NCI-H510A treated with DMSO at 0.1 percent for 48 hours (cell line): ENCODE measurements at regions not wholly inside any gene's neighbourhood (a gene's known extent, or its start where the extent isn't known, plus 50 kb on each side); places are given as distances from the start of the nearest gene placed in this dataset.

Experiments
- DNase-seq: peaks from one replicate; lab custom pipeline; 2025; lab: John Stamatoyannopoulos, UW

DNA sequence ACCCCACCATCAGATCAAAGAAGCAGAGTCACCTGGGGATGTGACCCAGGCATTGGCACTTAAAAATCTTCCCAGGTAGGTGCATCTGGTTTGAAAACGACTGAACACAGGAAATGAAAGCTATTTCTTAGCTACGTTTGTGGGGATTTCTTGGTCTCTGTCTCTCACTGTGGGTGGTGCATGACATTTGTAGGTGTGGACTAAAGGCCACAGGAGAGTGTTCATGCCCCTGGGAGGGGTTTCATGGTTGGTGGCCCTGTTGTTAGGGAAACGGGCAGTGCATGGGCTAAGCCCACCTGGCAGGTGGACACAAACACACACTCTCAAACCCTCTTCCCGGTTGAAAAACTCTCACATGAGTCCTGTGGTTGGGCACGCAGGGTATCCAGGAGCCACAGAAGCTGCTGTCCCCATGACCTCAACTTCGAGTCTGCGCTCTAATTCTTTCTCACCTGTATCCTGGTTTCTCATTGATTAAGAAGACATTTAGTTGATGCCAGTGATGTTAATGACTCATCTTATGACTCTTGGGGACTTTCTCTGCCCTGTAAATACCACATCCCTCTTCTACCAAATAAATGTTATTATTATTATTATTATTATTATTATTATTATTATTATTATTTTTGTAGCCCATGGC, 119.4 kb downstream of the MRPS6 start:
- DNase-seq: no peak

DNA sequence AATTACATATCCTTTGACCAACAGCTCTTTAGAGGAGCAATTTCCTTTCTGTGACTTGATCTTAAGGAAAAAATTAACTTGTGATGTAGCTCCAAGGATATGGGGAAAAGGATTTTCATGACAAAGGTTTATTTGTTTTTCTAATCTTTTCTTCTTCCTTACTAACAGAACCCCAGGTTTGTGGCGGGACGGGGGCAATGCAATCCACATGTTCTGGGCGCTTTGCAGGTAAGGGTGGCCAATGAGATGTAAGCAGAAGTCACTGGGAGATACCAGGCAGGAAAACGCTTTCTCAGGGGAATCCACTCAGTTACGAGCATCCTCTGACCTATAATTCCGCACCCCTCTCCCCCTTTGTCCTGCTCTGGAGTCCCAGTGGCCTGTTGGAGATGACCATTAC, 122.0 kb downstream of the MRPS6 start:
- no peak for DNase-seq

DNA sequence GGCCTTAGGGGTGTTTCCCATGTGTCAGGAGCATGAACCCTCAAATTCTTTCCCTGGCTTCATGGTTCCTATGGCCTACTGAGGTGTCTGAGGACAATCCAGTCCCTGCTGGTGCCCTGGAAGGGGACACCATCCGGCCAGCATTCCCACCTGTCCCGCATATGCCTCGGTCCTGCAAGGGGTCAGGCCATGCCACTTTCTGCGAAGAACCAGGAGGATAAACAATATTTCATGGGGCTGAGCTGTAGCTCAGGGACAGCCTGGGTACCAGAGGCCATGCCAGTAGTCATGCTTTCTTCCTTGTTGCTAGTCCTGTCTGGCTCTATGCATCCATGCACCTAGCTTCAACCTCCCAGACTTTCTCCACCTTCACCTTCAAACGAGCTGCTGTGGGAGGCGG, 123.6 kb downstream of the MRPS6 start:
- no peak for DNase-seq

DNA sequence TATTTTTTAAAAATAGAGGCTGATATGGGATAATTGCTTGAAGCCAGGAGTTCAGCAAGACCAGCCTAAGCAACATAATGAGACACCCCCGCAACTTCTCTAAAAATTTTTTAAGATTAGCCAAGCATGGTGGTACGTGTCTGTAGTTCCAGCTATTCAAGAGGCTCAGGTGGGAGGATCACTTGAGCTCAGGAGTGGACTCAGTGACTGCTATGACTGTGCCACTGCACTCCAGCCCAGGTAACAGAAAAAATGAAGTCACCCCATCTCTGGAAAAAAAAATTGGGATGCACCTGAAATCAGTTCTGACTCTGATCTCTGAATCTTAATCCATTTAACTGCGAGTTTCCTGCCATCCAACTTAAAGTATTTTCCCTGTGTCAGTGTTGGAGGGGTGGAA, 124.2 kb downstream of the MRPS6 start:
- DNase-seq: no peak

DNA sequence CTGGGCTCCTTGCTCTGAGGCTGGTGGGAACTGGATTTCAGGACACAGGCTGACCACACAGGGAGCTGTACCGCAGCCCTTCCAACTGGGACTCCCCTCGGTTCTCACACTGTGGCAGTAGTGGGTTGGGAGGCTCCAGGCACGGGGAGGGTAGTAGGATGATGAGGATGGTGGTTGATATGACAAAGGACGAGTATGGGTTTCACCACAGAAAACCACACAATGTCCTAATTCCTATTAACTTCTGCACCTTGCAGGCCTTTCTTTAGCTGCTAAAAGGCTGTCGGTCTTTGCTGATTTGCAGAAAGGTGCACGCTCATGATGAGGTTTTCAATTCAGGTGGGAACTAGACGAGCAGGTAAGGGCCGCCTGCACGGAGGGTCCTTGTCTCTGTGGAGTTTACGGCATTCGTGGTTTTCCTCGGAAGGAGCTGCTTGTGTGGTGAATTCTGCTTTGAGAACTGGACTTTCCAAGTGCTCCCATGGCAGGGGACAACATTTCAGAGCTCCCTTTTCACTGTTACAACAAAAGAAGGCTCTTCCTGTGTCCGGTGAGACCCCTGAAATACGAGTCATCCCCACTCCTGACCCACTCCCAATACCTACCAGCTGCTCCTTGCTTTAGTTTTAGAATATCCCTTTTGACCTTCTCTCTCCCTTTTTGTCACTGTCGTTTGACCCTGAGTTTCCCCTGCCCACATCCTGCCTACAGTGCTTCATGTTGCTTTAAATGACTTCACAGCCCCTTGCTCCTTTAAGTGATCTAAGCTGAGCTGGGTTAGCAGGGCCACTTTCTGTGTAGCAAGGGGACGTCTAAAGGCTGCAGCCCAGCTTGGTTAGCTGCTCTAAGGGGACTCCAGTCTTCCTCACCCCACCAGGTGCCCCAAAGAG, 125.1 kb downstream of the MRPS6 start:
- DNase-seq: no peak

DNA sequence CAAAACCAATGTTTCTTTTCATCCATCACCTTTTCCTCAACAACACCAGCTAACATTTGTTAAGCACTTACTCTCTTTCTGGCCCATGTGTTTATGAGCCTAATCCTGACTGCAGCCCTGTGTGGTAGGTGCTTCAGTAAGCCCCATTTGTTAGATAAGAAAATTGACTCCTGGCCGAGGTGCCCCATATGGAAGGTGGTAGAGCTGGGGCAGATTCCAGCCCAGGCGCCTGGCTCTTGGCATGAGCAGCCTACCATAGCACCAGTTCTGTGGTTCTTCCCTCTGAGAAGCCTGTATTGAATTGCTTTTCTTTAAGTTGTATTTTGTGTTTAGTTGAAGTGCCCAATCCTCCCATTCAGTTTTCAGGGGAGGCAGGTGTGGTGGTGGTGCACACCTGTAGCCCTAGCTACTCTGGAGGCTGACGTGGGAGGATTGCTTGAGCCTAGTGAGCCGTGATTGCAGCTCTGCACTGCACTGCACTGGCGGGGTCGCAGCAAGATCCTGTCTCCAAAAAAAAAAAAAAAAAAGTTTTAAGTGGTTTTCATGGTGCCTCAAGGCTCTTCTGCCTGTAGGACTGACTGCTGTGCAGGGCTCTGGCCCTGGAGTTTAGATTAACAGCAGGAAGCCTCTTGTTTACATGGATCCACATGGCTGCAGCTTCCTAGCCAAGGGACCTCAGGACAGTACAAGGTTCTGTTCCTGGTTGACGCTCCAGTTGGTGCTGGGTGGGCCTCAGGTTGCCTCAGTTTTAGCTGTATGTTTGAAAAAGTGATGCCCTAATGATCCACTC, 125.9 kb downstream of the MRPS6 start:
- no peak for DNase-seq

DNA sequence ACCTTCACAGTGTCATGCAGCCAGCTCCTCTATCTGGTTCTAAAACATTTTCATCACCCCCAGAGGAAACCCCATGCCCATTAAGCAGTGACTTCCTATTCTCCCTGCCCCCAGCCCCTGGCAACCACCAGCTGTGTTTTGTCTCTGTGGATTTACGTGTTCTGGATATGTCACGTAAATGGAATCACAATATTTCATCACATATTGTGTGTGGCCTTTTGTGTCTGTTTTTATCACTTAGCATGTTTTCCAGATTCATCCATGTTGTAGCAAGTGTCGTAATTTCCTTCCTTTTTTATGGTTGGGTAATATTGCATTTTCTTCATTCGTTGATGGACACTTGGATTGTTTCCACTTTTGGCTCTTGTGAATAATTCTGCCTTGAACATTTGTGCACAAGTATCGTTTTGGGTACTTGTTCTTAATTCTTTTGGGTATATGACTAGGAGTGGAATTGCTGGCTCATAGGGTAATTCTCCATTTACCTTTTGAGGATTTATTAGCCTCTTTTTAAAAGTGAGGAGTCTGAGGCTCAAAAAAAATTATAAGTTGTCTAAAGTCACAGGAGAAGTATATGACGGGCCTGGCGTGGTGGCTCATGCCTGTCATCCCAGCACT, 127.0 kb downstream of the MRPS6 start:
- DNase-seq: no peak

DNA sequence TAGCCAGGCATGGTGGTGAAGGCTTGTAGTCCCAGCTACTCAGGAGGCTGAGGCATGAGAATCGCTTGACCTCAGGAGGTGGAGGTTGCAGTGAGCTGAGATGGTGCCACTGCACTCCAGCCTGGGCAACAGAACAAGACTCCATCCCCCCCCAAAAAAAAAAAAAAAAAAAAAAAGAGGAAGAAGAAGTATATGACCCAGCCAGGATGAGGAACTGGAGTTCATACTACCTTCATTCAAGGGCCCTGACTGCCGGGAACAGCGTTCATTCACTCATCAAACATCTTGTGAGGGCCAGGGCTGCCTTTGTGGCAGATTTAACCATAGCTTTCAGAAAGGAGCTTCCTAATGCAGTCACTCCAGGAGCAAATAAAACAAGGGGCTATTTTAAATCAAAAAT, 127.6 kb downstream of the MRPS6 start:
- no peak for DNase-seq

DNA sequence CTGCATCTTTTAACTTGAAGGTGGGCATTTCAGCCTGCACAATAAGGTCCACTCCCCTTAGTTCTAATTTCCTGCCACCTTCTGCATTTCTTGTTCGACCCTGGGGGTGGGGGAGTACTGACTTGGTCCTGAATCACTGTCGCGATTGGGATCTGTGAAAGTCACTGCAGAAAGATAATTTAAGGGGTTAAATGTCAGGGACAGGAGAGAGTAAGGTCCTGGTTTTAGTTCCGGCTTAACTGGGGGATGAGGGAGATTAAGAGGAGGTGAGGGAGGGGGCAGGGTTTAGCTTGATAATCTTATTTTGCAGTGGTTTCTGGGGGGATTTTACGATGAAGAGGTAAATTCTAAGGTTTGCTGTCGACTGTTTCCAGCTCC, 128.1 kb downstream of the MRPS6 start:
- no peak for DNase-seq

DNA sequence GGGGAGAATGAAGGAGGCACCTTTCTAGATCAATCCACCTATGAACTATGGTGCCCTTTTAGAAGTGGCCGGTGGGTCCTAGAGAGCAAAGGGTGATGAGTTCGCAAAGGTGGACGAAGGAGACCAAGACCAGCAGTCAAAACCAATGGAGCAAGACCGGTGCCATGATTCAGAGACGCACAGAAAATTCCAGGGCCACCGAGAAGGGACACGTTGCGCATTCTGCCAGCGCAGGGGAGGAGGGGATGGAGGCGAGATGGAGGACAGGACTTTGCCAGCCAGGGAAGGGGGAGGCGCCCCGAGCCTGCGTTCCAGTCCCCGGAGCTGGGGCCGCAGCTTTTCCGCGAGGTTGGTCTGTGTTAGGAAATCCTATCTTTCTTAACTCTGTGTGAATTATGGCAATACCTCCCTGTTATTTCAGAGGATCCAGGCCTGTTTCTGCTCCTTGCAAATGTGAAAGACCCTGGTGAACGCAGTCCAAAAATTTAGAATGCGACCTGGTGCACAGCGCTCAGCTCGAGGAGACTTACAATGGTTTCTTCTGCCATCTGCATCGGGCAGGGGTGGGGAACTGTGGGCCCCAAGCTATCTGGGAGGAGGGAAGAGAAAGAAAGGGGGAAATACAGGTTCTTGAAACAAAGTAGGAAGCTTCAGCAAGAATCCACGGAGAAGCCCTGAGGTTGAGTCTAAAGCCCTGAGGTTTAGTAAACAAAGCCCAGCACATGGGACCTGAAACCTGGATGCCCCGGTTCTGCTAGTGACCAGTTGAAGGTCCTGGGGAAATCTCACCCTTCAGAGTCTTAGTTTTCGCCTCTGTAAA, 129.4 kb downstream of the MRPS6 start:
- DNase-seq: no peak

DNA sequence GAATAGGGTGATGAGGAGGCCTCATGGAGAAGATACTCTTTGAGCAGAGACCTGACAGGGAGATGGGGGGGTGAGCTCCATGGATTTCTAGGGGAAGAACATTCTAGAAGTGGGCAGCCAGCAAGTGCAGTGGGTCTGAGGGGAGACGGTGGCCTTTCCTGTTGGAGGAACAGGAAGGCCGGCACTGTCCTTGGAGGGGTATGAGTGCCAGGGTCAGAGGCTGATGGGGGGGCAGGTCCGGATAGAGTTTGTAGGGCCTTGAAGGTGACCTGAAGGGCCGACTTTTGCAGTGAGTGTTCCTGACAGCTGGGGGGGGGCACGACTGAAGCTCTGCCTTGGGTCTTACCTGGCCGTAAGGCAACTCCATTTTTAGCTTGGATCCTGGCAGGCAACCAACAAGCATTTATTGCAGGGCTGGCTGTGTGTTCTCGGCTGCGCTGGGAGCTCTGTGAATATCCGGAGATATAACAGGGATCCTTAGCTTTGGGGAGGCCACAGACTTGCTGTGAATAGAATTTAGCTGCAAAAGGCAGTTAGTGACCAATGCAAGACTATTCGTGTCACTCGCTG, 130.6 kb downstream of the MRPS6 start:
- no peak for DNase-seq

DNA sequence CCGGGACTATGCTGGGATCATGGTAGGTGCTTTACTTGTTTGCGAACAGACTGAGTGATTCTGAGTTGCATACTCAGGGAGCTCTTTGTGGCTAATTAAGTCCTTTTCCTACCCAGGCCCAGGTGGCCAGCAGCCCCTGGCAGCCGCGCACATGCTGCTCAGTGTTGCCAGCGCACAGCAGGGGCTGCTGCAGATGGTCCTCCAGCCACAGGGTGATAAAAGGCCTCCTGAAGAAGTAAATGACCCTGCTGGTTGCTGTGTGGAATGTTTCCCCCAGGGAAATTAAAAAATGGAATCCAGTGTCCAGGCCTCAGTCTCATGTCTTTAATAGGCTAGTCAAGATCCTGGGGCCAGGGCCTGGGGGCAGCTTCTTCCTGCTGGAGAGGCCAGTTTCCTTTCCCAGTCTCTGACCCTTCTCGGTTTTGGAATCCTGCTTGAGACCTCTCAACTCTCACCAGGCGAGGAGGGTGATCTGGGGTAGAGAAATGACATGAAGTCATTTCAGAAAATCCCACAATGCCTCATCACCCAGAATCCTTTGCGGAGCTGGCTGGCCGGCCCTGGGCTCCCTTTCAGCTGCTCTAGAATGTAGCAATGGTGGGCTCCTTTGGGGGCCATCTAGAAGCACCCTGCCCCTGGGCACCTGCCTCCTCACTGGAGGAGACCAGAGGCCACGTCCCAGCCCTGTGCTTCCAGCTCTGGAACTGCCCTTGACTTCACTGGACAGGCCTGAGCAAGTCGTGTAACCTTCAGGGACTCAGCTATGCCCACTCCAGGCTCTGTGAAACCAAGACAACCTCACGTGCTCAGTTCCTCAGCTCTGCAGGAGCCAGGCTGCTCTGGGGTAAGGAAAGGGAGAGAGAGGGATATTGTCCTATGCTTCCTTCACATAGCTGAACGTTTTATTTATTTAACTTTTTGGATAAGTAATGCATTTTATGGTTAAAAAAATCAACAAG, 131.4 kb downstream of the MRPS6 start:
- peak; percentile 35 for DNase-seq

DNA sequence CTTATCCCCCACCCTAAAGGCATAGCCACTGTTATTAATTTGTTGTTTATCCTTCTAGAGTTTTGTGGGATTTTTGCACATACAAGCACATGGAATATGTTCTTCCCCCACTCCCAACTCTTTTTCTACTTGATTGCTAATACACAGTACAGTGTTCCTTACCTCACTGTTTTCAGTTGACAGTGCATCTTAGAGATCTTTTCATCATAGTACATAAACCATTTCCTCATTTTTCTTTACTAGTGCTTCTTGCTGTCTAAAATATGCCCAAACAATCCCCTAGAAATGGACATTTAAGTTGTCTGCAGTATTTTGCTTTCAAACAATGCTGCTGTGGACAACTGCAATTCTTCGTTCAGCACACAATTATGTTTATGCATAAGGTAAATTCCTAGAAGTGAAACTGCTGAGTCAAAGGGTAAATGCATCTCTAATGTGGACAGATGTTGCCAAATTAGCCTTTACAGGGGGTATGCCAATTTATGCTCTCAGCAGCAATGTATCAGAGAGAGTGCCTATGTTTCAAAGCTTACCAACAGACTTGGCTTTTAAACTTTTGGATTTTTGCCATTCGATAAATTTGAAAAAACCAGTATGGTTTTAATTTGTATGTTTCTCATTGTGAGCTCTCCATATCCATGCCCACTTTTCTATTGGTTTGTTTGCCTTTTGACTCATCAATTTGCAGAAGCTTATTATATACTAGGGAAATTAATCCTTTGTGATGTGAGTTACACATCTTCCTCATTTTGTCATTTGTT, 132.6 kb downstream of the MRPS6 start:
- DNase-seq: peak; percentile 13

DNA sequence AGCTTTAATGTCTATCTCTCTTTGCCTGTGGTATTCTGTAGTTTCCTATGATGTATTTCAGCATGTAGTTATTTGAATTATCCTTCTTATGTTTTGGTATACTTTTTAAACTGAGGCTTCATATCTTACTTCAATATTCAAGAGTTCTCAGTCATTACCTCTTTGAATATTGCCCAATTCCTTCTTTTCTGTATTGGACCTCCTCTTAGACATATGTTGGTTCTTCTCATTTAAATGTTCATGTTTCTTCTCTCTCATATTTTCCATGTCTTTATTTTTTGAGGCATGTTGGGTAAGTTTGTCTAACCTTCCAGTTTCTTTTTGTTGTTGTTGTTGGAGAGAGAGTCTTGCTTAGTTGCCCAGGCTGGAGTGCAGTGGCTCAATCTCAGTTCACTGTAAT, 140.6 kb downstream of the MRPS6 start:
- no peak for DNase-seq

DNA sequence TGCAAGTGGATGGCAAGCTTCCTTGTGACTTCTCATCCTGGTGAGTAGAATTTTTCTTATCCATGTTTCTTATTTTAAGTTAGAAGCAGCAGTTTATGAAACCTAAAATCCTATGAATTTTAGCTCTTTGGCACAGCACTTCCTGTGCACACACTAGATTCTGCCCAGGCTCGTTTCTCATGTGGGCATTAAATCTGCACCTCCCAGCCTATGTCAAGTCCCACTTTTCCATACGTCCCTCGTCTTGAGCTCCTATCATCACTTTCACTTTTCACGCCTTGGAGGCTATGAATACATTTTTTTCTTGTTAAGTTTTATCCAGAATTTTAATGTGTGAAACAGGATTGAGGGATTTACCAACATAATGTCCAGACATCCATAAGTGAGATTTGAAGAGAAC, 142.1 kb downstream of the MRPS6 start:
- no peak for DNase-seq

DNA sequence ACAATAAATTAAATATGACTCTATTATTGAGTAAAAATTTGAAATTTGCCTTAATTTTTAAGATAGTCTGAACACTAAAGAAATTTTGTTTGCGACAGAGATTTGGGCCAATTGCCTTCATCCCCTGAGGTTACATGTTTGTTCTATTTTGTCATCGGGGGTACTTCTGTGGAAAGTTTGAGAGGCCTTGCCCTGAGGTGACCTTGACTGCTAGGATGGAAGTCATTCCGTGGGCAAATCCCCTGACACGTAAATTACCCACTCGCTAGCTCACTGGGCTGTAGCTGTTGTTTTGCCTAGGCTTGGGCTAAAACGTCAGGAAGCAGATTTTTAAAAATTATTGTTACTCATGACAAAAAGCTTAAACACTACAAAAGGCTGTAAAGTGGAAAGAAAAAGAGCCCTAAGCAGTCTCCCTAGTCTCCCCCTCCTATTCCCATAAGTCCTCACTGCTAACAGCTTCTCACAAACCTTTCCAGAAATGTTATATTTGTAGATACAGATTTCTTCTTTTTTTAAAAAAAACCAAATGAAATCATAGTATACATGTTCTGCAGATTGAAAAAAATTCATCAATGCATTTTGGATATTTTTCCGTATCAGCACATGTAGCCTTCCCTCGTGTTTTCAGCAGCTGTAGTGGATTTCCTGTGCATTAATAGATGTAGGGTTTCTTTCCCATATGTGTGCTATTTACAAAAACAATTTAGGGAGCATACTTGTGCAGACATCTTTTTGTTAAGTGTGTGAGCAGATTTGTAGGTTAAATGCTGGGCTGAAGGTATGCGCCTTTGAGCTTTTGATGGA, 142.7 kb downstream of the MRPS6 start:
- DNase-seq: no peak

DNA sequence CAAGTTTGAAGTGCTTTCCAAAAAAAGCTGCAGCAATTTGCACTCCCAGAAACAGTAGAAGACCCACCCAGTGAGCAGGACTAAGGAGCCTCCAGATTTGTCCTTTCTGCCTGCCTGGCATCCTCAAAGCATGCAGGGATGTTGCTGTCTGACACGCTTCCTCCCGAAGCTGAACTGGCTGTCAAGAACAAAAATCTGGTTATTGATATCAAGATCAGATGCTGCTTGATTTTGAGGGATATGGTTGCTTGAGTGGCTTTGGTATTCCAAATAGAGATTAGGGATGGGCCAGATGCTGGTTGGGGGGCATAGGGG, 143.3 kb downstream of the MRPS6 start:
- DNase-seq: no peak

DNA sequence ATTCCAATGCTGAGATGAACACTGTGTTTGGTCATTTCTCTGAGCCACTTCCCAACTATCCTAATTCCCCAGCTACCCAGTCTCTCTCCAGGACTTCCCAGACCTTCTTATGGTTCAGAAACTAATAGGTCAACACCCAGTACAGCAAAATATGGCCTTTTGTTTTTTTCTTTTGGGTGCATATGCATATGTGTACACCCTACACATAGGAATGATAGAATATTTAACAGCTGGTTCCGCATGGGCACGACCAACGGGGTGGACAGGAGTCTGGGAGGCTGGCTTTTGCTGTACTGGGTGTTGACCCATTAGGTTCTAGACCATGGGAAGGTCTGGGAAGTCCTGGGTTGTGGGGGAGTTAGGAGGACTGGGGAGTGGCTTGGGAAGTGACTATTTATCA, 143.9 kb downstream of the MRPS6 start:
- DNase-seq: no peak
